SK-N-MC (cell line): ENCODE measurements at regions not wholly inside any gene's neighbourhood (a gene's known extent, or its start where the extent isn't known, plus 50 kb on each side); places are given as distances from the start of the nearest gene placed in this dataset.

Experiments
- EZH2 ChIP-seq: fragments of 200-600 bp; sonication (generic); IDR thresholded peaks from one replicate; pipeline ENCODE4 v1.6.1; 2017; ENCODE audit warnings: antibody characterized with exemption
- FOXP2 ChIP-seq: optimal IDR thresholded peaks from 2 replicates; pipeline ENCODE3; 2011; ENCODE audit warnings: mild to moderate bottlenecking, moderate library complexity; ENCODE audit not compliant: insufficient read depth; ENCODE audit errors: extremely low read length, control extremely low read depth
- POLR2AphosphoS5 ChIP-seq: IDR thresholded peaks from 2 replicates; pipeline ENCODE4 v1.6.1; 2012; ENCODE audit warnings: mild to moderate bottlenecking, low read depth, low read length, borderline replicate concordance

- TF ChIP-seq EZH2, result no peak
- TF ChIP-seq POLR2AphosphoS5, result no peak
- no peak for TF ChIP-seq FOXP2
Observed at GRCh38 chr14:94827711-94828447, 58.0 kb upstream of the GSC start.
